Cerebellar cortex (tissue), 1 donor: ENCODE measurements at regions not wholly inside any gene's neighbourhood (a gene's known extent, or its start where the extent isn't known, plus 50 kb on each side); places are given as distances from the start of the nearest gene placed in this dataset.

ENCODE experiments used
- DNase-seq: peaks from one replicate; pipeline ENCODE4 v3.0.0-alpha.2; 2015; ENCODE audit warnings: low spot score

- DNase-seq: no peak
Measured at GRCh38 chr4:44120646-44121045, 328.0 kb downstream of the KCTD8 start.

- DNase-seq: no peak
Measured at GRCh38 chr4:44121210-44121609, 327.4 kb downstream of the KCTD8 start.
